GM12878 (cell line): ENCODE measurements at regions not wholly inside any gene's neighbourhood (a gene's known extent, or its start where the extent isn't known, plus 50 kb on each side); places are given as distances from the start of the nearest gene placed in this dataset.

ENCODE experiments used
- ATAC-seq: fragments of 200-7000 bp; cut with Tn5 transposase; 3 replicates; pipeline ENCODE4 v1.9.1; 2020; ENCODE audit warnings: mild to moderate bottlenecking, moderate library complexity
- BruUV-seq: library from RNA; stranded (reverse); fragments of 400-500 nt; replicated peaks from 2 replicates; lab custom pipeline; 2021; lab: Mats Ljungman, UMichigan
- CTCF ChIA-PET: fragments of 300-600 bp; sonication (Branson Sonifier 250); formaldehyde crosslinking; extraction: SDS; loops from one replicate; lab custom pipeline; 2021; ENCODE audit warnings: inconsistent platforms; lab: Yijun Ruan, JAX
- POLR2A ChIA-PET: fragments of 350-600 bp; formaldehyde crosslinking; extraction: SDS; loops from one replicate; lab custom pipeline; 2021; ENCODE audit warnings: inconsistent platforms; lab: Charles Lee
- RAD21 ChIA-PET: fragments of 300-600 bp; sonication (Branson Sonifier 250); formaldehyde crosslinking; loops from one replicate; lab custom pipeline; 2023; ENCODE audit warnings: antibody characterized with exemption; ENCODE audit not compliant: unreplicated experiment; lab: Charles Lee
- SMC1A ChIA-PET: fragments of 300-600 bp; sonication (Branson Sonifier 250); formaldehyde crosslinking; loops from one replicate; lab custom pipeline; 2023; ENCODE audit not compliant: unreplicated experiment, uncharacterized antibody; lab: Charles Lee
- DNase-seq: peaks from one replicate; pipeline ENCODE4 v3.0.0-alpha.2; 2011; ENCODE audit warnings: low read depth, low spot score
- FAIRE-seq: peaks from 3 replicates; lab custom pipeline; 2011; peaks lifted over from hg19 to GRCh38; lab: Jason Lieb, UNC
- H2AFZ ChIP-seq: 2 replicates; pipeline ENCODE4 v1.6.0; 2011; ENCODE audit warnings: low read depth, low read length, control low read depth; ENCODE audit not compliant: control insufficient read depth
- H3K27ac ChIP-seq: 2 replicates; pipeline ENCODE4 v1.5.1; 2011; ENCODE audit warnings: control low read depth; ENCODE audit not compliant: control insufficient read depth, insufficient read depth
- H3K27me3 ChIP-seq, 2 experiments: replicated peaks in 1 of 2; 2 replicates each; pipeline versions ENCODE4 v1.6.0 to v1.6.1; 2011; ENCODE audit warnings: low read length in 1 of 2; ENCODE audit not compliant: control insufficient read depth in 2 of 2, insufficient read depth in 2 of 2
- H3K36me3 ChIP-seq, 2 experiments: 2 replicates each; pipeline ENCODE4 v1.5.1; 2011; ENCODE audit warnings: low read length in 1 of 2; ENCODE audit not compliant: control insufficient read depth in 2 of 2, insufficient read depth in 2 of 2
- H3K4me1 ChIP-seq: 2 replicates; pipeline ENCODE4 v1.6.1; 2011; ENCODE audit warnings: mild to moderate bottlenecking, low read length, moderate library complexity, mixed read lengths; ENCODE audit not compliant: control insufficient read depth, insufficient read depth
- H3K4me2 ChIP-seq: 2 replicates; pipeline ENCODE4 v1.6.0; 2011; ENCODE audit warnings: control low read depth; ENCODE audit not compliant: control insufficient read depth, insufficient read depth
- H3K4me3 ChIP-seq: fragments of 200-600 bp; sonication (generic); 2 replicates; pipeline ENCODE4 v1.5.1; 2016
- H3K79me2 ChIP-seq: 2 replicates; pipeline ENCODE4 v1.6.0; 2011; ENCODE audit warnings: low read length; ENCODE audit not compliant: control insufficient read depth, insufficient read depth
- H3K9ac ChIP-seq: 2 replicates; pipeline ENCODE4 v1.8.0; 2011; ENCODE audit warnings: low read length, control low read depth, mixed read lengths; ENCODE audit not compliant: control insufficient read depth, insufficient read depth
- H3K9me3 ChIP-seq: replicated peaks from 3 replicates; pipeline ENCODE4 v1.5.1; 2011; ENCODE audit warnings: mild to moderate bottlenecking, low read length; ENCODE audit not compliant: control insufficient read depth, insufficient read depth
- H4K20me1 ChIP-seq: 2 replicates; pipeline ENCODE4 v1.6.0; 2011; ENCODE audit not compliant: control insufficient read depth, insufficient read depth
- BMI1 ChIP-seq: fragments of 450-650 bp; IDR thresholded peaks from 2 replicates; pipeline ENCODE4 v1.6.1; 2016; ENCODE audit warnings: mild to moderate bottlenecking, moderate library complexity, borderline replicate concordance
- EED ChIP-seq: sonication (generic); IDR thresholded peaks from 2 replicates; pipeline ENCODE4 v1.6.1; 2016; ENCODE audit warnings: antibody characterized with exemption, low read depth
- ETV6 ChIP-seq, 2 experiments: fragments of 450-650 bp in 1 of 2; IDR thresholded peaks in 1 of 2; conservative IDR thresholded peaks in 1 of 2; 2 replicates each; pipeline ENCODE4 v1.6.1; 2014; ENCODE audit warnings: antibody characterized with exemption in 1 of 2, borderline replicate concordance in 1 of 2, low read depth in 1 of 2, mild to moderate bottlenecking in 1 of 2, moderate library complexity in 1 of 2
- FOXK2 ChIP-seq: fragments of 450-650 bp; IDR thresholded peaks from 2 replicates; pipeline ENCODE4 v1.6.1; 2017; ENCODE audit warnings: mild to moderate bottlenecking, moderate library complexity
- HCFC1 ChIP-seq: fragments of 150-350 bp; IDR thresholded peaks from 2 replicates; pipeline ENCODE4 v1.6.1; 2014; ENCODE audit warnings: low read length
- IRF4 ChIP-seq: IDR thresholded peaks from 2 replicates; pipeline ENCODE4 v1.6.1; 2011; ENCODE audit warnings: low read depth, low read length
- JUNB ChIP-seq: IDR thresholded peaks from 2 replicates; pipeline ENCODE4 v1.6.1; 2016; ENCODE audit warnings: antibody characterized with exemption, mild to moderate bottlenecking
- KAT2A ChIP-seq: conservative IDR thresholded peaks from 2 replicates; pipeline ENCODE4 v1.6.1; 2011; ENCODE audit warnings: low read depth, low read length; ENCODE audit not compliant: control insufficient read depth
- NR2F1 ChIP-seq: fragments of 450-650 bp; conservative IDR thresholded peaks from 2 replicates; pipeline ENCODE4 v1.6.1; 2017; ENCODE audit warnings: mild to moderate bottlenecking
- PBX3 ChIP-seq: IDR thresholded peaks from 2 replicates; pipeline ENCODE4 v1.6.1; 2011; ENCODE audit warnings: mild to moderate bottlenecking, low read depth, low read length, moderate library complexity; ENCODE audit not compliant: insufficient replicate concordance
- POLR2AphosphoS2 ChIP-seq: IDR thresholded peaks from 2 replicates; pipeline ENCODE4 v1.6.1; 2011; ENCODE audit warnings: low read depth, mild to moderate bottlenecking, low read length, improper control_type of control experiment, moderate library complexity
- SRF ChIP-seq, 2 experiments: IDR thresholded peaks; 2 replicates each; pipeline ENCODE4 v1.6.1; 2011; ENCODE audit warnings: low read depth in 2 of 2, low read length in 2 of 2, mild to moderate bottlenecking in 1 of 2, moderate library complexity in 1 of 2
- TBL1XR1 ChIP-seq: IDR thresholded peaks from 2 replicates; pipeline ENCODE4 v1.6.1; 2012; ENCODE audit warnings: low read depth, low read length, improper control_type of control experiment
- TCF3 ChIP-seq: IDR thresholded peaks from 2 replicates; pipeline ENCODE4 v1.6.1; 2012; ENCODE audit warnings: low read depth, mild to moderate bottlenecking, low read length, borderline replicate concordance; ENCODE audit not compliant: insufficient read depth
- YY1 ChIP-seq: IDR thresholded peaks from 2 replicates; pipeline ENCODE4 v1.6.1; 2011; ENCODE audit warnings: low read depth, mild to moderate bottlenecking, low read length
- WGBS: methylation state at CpG from one replicate; pipeline ENCODE4 v1.1.6; 2016; ENCODE audit warnings: low lambda C conversion rate; ENCODE audit not compliant: insufficient replicate concordance, insufficient coverage; ENCODE audit errors: missing lambda C conversion rate; 5-methylcytosine and 5-hydroxymethylcytosine counted together
- in situ Hi-C: fragments of 300-500 bp; cut with MboI; formaldehyde crosslinking; loops from 9 replicates; pipeline ENCODE4 v1.14.3; 2018; ENCODE audit warnings: mixed read lengths
- intact Hi-C: fragments of 100-400 bp; cut with micrococcal nuclease; formaldehyde crosslinking; loops from one replicate; pipeline ENCODE4 v1.14.2; 2022; ENCODE audit not compliant: unreplicated experiment
- TF ChIP-seq, protein P1 (sequence below): IDR thresholded peaks from 2 replicates; pipeline ENCODE4 v1.6.1; 2011; ENCODE audit warnings: borderline replicate concordance, low read depth, mild to moderate bottlenecking, moderate library complexity, low read length; ENCODE audit not compliant: insufficient read depth, poor library complexity, severe bottlenecking

- POLR2A ChIA-PET, result no interaction called here
- Histone ChIP-seq H3K4me1 (peaks cover 40% of the 10 kb centered on the region), H3K36me3 (no peaks in the 10 kb centered on the region), H3K9ac (no peak overlapping the region), H3K4me3 (no peak overlapping the region), H2AFZ (no peak overlapping the region), H4K20me1 (no peaks in the 10 kb centered on the region), H3K79me2 (no peaks in the 10 kb centered on the region), H3K27me3 (no peaks in the 10 kb centered on the region), H3K9me3 (no peaks in the 10 kb centered on the region), H3K27ac (no peak overlapping the region), H3K4me2 (no peak overlapping the region)
- WGBS, result 98% methylated on average over 6 of the region's 6 CpGs
- ATAC-seq (no peak), FAIRE-seq (no peak), DNase-seq (no peak)
- CTCF ChIA-PET, result no interaction called here
- RAD21 ChIA-PET, result interaction anchor here (1.4 kb wide), 1 partner anchor 38 kb away, joined by 4 read pairs; no protein-coding TSS in a partner anchor
- in situ Hi-C loops, result loop anchor here (5.0 to 25.0 kb wide), 3 partner anchors 104 to 351 kb away; no protein-coding TSS in a partner anchor
- intact Hi-C loops, result loop anchor here (5.0 kb wide), 1 partner anchor 144 kb away; no protein-coding TSS in a partner anchor
- BruUV-seq, result no TSS peak
- TF ChIP-seq FOXK2, result no peak
- no peak for TF ChIP-seq TCF3
- no peak for TF ChIP-seq NR2F1
- TF ChIP-seq, protein P1, sequence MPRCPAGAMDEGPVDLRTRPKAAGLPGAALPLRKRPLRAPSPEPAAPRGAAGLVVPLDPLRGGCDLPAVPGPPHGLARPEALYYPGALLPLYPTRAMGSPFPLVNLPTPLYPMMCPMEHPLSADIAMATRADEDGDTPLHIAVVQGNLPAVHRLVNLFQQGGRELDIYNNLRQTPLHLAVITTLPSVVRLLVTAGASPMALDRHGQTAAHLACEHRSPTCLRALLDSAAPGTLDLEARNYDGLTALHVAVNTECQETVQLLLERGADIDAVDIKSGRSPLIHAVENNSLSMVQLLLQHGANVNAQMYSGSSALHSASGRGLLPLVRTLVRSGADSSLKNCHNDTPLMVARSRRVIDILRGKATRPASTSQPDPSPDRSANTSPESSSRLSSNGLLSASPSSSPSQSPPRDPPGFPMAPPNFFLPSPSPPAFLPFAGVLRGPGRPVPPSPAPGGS, result no peak
- no peak for TF ChIP-seq HCFC1
- no peak for TF ChIP-seq ETV6 (conservative IDR thresholded peaks at IDR 0.05 in 1 of 2, IDR thresholded peaks at IDR 0.05 in 1 of 2; ENCODE audit: borderline replicate concordance in 1 of 2, low read depth in 1 of 2)
- TF ChIP-seq SRF (IDR thresholded peaks at IDR 0.05; ENCODE audit: low read depth in 2 of 2, low read length in 2 of 2), result no peak
- TF ChIP-seq YY1, result no peak
- TF ChIP-seq PBX3, result no peak
- no peak for TF ChIP-seq IRF4
- TF ChIP-seq KAT2A, result no peak
- no peak for TF ChIP-seq BMI1
- no peak for TF ChIP-seq JUNB
- no peak for TF ChIP-seq EED
- TF ChIP-seq POLR2AphosphoS2, result no peak
- no peak for TF ChIP-seq TBL1XR1
- SMC1A ChIA-PET, result interaction anchor here (1.0 to 1.1 kb wide), 2 partner anchors 9 to 38 kb away, joined by 3 to 4 read pairs; no protein-coding TSS in a partner anchor
Observed at GRCh38 chr1:234733427-234733826, 123.4 kb upstream of the IRF2BP2 start.
